ENCODE measurements at regions not wholly inside any gene's neighbourhood (a gene's known extent, or its start where the extent isn't known, plus 50 kb on each side); places are given as distances from the start of the nearest gene placed in this dataset.
"Not testable (repeated sequence)": the region's sequence is repeated elsewhere in the genome, so short reads cannot be mapped to it uniquely, and the experiment has no call there.

- DNase-seq (ENCODE audit: low read depth) = no peak
Observed at GRCh38 chr3:170814822-170815221, 55.2 kb downstream of the RPL22L1 start.

GRCh38 chr3:170813266-170813665, 56.7 kb downstream of the RPL22L1 start:
- DNase-seq (ENCODE audit: low read depth) = no peak

GRCh38 chr3:170811928-170812591, 57.9 kb downstream of the RPL22L1 start:
- DNase-seq (ENCODE audit: low read depth) = peak; percentile 24

- no peak for DNase-seq (ENCODE audit: low read depth)
Observed at GRCh38 chr3:170811515-170811914, 58.5 kb downstream of the RPL22L1 start.

GRCh38 chr3:170809975-170810357, 60.0 kb downstream of the RPL22L1 start:
- no peak for DNase-seq (ENCODE audit: low read depth)

- no peak for DNase-seq (ENCODE audit: low read depth)
Observed at GRCh38 chr3:170809007-170809974, 60.7 kb downstream of the RPL22L1 start.

- DNase-seq (ENCODE audit: low read depth) = no peak
Observed at GRCh38 chr3:170808041-170808440, 62.0 kb downstream of the RPL22L1 start.

GRCh38 chr3:170806676-170807075, 63.3 kb downstream of the RPL22L1 start:
- no peak for DNase-seq (ENCODE audit: low read depth)

- no peak for DNase-seq (ENCODE audit: low read depth)
Observed at GRCh38 chr3:170806141-170806540, 63.9 kb downstream of the RPL22L1 start.

- DNase-seq (ENCODE audit: low read depth) = not testable (repeated sequence)
Observed at GRCh38 chr3:170805296-170805695, 64.7 kb downstream of the RPL22L1 start.

GRCh38 chr3:170804634-170805033, 65.4 kb downstream of the RPL22L1 start:
- not testable (repeated sequence) for DNase-seq (ENCODE audit: low read depth)

- no peak for DNase-seq (ENCODE audit: low read depth)
Observed at GRCh38 chr3:170804078-170804477, 65.9 kb downstream of the RPL22L1 start.

GRCh38 chr3:170802164-170803151, 67.5 kb downstream of the RPL22L1 start:
- no peak for DNase-seq (ENCODE audit: low read depth)

GRCh38 chr3:170801597-170801996, 68.4 kb downstream of the RPL22L1 start:
- no peak for DNase-seq (ENCODE audit: low read depth)

- DNase-seq (ENCODE audit: low read depth) = not testable (repeated sequence)
Observed at GRCh38 chr3:170800275-170800674, 69.7 kb downstream of the RPL22L1 start.

- DNase-seq (ENCODE audit: low read depth) = no peak
Observed at GRCh38 chr3:170799009-170799408, 71.0 kb downstream of the RPL22L1 start.

- no peak for DNase-seq (ENCODE audit: low read depth)
Observed at GRCh38 chr3:170797685-170798084, 72.3 kb downstream of the RPL22L1 start.

- no peak for DNase-seq (ENCODE audit: low read depth)
Observed at GRCh38 chr3:170792471-170792870, 77.5 kb downstream of the RPL22L1 start.

- DNase-seq (ENCODE audit: low read depth) = no peak
Observed at GRCh38 chr3:170790647-170791046, 79.3 kb downstream of the RPL22L1 start.

- no peak for DNase-seq (ENCODE audit: low read depth)
Observed at GRCh38 chr3:170787464-170787863, 82.5 kb downstream of the RPL22L1 start.

GRCh38 chr3:170785454-170785853, 84.5 kb downstream of the RPL22L1 start:
- no peak for DNase-seq (ENCODE audit: low read depth)

GRCh38 chr3:170784406-170784805, 85.6 kb downstream of the RPL22L1 start:
- no peak for DNase-seq (ENCODE audit: low read depth)

Data from activated T-cell treated with anti-CD3 and anti-CD28 coated beads for 1 hour (primary cell).